NCI-H187 treated with DMSO at 0.1 percent for 48 hours (cell line): ENCODE measurements at regions not wholly inside any gene's neighbourhood (a gene's known extent, or its start where the extent isn't known, plus 50 kb on each side); places are given as distances from the start of the nearest gene placed in this dataset.

Source experiments
- DNase-seq: peaks from one replicate; lab custom pipeline; 2025; lab: John Stamatoyannopoulos, UW

DNA sequence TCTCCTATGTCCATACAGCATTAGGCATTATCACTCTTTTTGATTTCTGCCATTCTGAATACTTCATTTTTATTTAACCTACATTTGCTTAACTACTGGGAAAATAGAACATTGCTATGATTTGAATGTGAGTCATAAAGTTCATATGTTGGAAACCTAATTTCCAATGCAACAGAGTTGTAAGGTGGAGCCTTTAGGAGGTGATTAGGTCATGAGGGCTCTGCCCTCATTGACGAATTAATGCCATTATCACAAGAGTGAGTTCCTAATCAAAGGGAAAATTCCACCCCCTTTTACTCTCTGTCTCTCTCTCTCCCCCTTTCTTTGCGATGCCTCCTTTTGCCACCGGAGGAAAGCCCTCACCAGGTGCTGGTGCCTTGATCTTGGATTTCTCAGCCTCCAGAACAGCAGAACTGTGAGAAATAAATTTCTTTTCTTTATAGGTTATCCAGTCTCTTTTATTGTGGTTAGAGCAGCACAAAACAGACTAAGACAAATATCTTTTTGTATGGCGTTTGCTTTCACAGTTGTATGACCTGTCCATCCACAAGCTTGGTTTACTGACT lies 180.1 kb upstream of the ARID2 start:
- DNase-seq, result no peak

DNA sequence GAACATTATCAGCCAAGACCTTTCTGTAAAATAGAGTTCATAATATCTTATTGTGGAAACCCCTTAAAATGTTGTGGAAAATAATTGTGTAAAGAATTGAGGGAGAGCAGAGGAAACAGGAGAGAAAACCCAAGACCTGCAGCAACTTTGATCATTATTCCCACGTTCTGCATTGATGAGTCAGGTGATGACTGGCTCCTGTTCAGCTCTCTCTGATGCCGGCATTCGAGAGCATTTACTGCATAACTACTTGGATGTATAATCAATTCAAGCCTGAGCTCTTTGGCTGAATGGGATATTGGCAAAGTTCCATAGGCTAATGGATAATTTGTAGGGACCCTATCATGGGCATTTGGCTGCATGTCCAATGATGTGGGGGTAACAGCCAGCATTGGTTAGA lies 176.3 kb upstream of the ARID2 start:
- no peak for DNase-seq

DNA sequence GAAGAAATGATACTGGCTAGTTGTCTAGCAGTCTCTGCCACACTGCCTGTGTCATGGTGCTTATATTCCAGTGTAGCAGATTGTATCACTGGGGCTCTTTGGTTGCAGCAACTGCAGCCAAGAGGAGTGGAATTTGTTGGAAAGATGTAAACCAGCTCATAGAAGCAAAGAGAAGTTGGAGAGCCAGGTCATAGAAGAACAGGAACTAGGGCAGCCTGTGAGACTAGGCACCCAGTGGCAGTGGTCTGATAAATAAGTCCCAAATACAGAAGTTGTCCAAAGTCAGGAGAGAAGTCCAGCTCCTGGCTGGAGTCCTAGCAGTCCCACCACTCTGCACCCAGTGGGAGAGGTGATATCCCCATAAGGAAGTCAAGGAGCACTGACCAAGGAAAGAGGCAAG lies 172.5 kb upstream of the ARID2 start:
- no peak for DNase-seq

DNA sequence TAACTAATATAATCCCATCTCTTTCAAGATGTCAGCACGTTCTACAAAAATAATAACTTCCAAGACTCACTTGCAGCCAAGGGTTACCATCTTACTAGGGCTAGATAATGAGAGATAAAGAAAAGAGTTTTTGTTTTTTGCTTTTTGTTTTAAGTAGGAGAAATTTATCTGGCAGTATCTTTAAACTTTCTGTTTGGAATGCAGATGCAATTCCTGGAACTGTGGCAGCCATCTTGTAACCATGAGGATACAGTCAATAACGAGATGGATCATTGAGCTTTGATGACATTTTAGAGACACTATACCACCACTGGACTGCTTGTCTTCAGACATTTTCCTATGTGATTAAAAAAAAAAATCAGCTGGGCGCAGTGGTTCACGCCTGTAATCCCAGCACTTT lies 171.2 kb upstream of the ARID2 start:
- no peak for DNase-seq

DNA sequence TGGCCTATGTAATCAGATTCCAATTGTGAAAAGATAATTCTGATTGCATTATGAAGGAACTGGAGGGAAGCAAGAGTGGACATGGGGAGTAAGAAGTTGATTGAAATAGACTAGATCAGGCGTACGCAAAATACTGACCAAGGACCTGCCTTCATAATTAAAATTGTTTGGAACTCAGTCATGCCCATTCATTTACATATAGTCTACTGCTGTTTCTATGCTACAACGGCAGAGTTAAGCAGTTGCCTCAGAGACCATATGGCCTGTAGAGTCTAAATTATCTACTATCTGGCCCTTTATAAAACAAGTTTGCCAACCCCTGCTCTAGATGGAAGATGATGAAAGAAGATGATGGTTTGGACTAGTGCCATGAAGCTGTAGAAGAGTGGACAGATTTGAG lies 170.0 kb upstream of the ARID2 start:
- no peak for DNase-seq

DNA sequence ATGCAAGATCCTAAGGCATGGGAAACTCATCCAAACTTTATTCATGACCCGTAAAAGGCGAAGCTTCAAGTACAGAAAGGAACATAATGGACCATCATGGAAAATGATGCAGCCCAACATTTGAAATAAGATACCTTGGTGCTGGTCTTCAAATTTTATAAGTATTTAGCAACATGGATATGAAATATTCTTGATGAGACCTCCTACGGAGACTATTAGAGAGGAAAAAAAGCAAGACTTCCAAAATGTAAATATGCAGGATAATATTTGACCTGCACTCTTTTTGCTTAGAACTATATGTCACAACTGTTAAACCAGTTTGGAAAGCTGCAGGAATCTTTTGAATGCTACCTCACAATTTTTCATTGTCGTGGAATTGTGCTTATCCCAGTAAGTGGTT lies 168.8 kb upstream of the ARID2 start:
- DNase-seq, result no peak

DNA sequence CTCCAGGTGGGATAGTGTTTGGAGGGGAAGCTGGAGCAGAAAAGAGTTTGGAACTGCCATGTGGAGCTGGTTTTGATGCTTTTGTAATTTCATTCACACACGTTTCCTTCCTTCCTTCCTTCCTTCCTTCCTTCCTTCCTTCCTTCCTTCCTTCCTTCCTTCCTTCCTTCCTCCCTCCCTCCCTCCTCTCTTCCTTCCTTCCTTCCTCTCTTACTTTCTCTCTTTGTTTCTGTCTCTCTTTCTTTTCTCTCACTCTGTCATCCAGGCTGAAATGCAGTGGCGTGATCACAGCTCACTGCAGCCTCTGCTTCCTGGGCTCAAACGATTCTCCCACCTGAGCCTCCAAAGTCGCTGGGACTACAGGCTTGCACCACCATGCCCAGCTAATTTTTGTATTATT lies 168.0 kb upstream of the ARID2 start:
- no peak for DNase-seq

DNA sequence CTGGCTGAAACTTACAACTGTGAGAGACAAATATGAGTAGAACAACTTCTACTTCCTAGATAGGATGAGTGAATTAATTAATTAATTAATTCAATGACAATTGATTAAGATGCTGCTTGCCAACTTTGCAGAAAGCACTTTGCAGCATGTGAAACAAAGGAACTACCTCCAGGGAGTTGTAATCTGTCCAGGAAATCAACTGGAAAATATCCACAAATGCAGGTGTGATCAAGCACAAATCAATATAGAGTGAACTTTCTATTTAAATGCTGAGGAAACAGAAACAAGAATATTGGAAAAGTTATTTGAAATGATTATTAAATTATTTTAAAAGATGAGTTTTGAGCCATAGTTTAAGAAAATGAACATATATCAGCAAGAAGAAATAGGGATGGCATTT lies 163.9 kb upstream of the ARID2 start:
- no peak for DNase-seq

DNA sequence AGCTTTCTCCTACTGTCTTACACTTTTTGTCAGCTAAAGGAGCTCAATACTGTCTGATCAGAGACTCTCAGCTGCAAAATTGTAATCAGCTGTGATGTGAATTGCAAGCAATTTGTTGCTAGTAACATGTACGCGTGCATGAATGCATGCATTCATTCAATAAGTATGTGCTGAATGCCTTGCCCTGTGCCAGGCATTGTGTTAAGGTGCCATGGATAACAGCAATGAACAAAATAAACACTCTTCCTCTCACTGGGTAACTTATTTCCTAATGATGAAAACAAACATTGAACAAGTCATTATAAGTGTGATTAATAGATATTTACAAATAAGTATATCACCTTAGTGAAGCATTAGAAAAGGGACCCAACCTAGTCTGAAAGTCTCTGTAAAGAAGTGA lies 163.2 kb upstream of the ARID2 start:
- DNase-seq, result no peak

DNA sequence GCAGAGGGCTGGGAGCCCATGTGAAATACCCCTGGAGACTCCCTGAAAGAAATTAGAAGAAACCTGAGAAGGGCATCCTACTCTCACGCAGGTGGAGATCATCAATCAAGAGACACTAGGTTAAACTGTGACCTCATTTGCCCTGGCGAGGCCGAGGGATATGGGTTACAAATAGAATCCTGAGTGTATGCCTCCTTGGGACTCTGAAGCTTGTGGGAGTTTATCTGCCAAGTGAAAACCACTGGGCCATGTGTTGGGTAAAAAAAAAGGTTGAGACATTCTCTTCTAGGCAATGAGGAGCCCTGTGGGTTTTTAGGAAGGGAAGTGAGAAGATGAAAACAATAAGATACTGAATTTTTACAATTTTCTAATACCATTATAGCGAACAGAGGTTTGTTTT lies 160.7 kb upstream of the ARID2 start:
- DNase-seq, result no peak

DNA sequence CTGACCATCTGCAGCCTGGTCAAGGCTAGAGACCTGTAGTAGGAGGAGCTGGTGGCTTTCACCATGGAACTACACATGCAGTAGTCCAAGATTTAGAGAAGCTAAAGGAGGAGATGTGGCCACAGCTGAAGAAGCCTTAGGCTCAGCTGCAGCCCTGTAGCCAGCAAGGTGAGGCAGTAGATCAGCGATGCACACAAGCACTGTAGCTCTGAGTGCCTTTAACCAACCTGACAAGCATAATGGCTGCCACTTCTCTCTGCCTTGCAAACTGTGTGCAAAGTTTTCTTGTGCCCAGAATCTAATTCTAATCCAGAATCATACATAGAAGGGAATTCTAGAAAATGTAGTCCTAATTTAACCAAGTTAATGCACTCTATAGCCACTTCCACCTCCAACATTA lies 159.0 kb upstream of the ARID2 start:
- DNase-seq, result no peak

DNA sequence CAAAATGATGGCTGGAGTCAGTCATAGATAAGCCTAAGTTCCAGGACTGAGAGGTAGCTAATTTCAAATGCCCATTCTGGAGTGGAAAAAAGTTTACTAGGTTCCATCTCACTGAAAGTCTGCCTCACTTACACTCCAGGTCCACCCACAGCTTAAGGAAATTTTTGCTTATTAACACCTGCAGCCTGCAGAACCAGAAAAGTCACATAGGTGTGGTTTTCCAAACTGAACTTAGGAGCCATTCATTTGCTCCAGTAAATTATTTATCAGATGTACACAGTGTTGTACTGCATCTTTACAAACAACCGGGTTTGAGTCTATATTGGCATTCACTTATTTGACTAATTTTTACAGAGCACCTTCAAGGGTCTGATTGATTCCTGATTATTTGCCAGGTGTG lies 157.4 kb upstream of the ARID2 start:
- DNase-seq, result no peak

DNA sequence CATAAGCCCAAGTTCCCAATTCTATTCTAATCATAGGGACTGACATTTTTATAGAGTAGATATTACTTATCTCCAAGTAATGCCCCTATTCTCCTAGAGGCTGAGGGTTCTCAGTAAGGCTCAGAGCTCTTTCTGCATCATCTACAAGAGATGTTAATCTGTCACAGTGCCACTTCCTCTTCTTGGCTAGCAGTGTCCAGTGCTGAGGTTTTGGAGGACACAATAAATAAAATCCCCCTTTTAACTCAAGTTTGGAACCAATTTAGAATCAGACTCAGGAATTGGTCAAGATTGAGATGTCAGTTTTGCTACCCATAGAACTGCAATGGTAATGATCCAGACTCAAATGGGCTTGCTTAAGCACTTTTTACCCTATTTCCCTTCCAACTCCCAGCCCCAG lies 154.1 kb upstream of the ARID2 start:
- no peak for DNase-seq

DNA sequence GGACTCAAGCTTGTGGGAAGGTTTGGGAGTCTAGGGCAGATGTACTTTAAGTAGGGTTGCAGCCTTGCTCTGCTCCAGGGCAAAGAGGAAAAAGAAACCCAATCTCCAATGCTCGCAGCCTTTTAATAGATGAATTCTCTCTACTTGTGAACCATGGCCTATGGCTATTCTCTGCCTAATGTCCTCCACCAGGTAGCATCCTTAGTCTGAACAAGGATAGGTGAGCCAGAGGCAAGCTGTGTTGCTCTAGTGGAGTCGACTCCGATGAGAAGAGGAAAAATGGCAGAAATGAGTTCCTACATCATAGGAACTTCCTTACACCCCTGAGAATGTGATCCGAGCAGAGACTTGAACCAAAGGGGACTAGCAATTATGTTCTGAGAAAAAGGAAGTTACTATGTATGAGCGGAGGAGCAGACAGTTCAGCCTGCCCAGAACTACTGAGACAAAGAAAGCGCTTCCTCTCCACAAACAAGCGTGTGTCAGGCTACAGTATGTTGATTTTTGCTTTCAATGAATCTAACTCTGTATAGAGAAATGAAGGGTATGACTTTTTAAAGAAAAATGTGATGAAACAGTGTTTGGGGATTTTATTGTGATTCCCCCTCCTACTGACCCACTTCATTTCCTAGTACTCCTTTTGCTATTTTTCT lies 153.6 kb upstream of the ARID2 start:
- no peak for DNase-seq

DNA sequence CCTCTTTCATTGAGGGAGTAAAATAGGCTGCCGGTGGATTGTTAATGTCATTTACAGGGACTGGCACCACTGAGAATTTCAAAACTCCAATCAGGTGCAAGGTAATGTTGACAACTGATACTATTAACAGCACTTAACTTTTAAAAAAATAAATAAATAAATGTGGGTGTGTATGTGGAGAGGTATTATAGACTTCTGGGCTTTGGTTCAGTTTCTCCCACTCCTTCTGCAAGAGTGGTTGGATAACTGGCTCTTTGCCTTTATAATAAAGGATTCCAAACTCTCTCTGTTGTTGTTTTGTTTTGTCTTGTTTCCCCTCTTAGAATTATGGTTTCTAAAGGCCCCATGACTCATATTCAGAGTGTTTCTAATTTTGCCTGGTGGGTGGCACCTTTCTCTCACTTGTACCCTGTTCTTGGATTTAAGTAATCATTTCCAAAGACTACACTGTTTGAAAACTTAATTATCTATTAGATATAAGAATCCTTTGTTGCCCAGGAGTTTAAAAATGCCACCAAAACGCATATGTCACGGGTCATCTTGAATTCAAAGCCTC lies 151.6 kb upstream of the ARID2 start:
- DNase-seq, result no peak

DNA sequence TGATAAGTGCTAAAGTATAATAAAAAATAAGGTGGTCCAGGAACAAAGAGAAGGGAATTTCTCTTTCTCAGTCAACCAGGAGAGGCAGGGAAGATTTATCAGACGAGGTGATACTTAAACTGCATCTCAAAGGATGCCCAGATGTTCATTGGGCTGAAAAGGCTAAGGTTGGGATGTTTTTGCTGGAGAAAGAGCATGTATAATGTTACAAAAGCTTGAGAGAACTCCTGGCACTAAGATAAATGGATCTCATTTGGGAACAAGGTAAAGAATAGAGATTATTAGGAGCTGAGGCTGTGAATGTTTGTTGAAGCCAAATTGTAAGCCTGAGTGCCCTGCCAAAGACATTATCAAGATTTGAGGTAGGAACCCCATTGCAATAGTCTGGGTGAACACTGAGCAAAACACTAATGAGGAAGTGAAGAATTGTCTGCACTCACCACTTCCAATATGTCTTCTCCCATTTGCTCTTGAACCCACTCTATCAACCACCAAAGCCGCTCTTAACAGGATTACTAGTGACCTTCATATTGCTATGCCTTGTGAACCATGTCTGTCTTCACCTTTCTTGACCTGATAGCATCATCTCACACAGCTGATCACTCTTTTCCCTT lies 149.0 kb upstream of the ARID2 start:
- no peak for DNase-seq

DNA sequence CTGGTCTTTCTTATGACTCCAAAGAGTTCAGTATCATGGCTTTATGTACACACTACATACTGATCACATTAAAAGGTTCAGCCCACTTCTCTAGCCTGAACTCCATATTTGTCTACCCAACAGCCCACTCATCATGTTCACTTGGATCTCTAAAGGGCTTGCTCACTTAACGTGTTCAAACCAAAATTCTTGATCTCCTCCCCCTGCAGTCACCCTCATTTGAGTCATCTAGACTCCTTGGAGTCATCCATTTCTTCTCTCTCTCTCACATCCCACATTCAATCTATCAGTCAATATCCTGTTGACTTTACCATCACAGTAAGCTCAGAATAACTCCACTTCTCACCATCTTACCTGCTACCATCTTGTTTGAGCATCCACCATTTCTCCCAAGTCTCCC lies 148.4 kb upstream of the ARID2 start:
- DNase-seq, result no peak

DNA sequence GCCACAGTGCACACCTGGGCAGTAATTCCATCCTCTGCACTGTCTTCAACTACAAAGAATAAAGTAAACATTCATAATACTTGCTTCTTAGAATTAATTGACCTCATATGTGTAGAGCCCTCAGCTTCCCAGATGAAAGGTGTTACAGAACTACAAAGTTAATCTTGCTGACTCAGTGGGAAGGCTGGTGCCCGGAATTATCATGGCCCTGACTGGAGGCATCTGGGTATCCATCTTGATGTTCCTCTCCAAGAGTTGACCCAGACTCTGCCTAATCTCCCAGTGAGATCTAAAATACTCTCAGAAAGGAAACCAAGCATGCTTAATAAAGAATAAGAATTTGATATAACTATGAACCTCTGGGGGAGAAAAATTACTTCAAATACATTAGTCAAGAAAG lies 147.0 kb upstream of the ARID2 start:
- DNase-seq, result no peak

DNA sequence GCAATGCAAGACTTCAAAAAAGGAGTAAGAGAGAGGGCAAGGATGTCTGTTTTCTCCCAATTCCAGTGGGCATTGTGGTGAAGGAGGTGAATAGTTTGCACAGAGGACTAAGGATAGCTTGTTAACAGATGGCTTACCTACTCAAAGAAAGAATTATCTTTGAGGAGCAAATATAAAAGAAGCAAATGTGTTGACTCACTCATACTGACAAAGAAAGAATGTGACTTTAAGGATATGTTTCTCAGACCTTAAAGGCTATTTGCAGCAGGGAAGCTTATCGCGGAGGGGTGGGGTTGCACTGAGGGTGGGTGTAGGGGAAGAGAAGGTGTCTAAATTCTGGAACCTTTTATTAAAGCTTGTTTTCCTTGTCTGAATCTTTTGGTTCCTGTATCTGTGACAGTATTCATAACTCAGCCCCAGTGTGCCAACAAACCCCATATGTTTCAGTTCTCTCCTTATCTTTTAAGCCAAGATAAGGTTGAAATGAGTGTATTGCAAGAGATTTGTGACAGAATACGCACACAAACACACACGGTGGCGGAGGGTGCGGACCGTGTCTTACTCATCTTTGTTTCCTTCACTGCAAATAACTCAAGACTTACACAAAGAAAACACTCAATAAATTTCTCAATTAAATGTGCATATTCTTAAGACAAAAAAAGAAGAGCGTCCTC lies 146.4 kb upstream of the ARID2 start:
- no peak for DNase-seq

DNA sequence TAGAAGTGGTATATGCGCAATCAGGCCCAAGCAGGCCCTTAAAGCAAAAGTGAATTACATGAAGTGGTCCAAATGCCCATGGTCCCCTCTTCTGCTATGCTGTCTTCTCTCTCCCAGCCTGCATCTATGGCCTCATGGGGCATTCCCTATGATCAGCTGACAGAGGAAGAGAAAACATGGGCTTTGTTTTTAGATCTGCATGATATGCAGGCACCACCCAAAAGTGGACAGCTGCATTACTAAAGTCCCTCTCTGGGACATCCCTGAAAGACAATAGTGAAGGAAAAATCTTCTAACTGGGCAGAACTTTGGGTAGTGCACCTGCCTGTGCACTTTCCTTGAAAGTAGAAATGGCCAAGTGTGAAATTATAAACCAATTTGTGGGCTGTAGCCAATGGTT lies 145.2 kb upstream of the ARID2 start:
- DNase-seq, result no peak

DNA sequence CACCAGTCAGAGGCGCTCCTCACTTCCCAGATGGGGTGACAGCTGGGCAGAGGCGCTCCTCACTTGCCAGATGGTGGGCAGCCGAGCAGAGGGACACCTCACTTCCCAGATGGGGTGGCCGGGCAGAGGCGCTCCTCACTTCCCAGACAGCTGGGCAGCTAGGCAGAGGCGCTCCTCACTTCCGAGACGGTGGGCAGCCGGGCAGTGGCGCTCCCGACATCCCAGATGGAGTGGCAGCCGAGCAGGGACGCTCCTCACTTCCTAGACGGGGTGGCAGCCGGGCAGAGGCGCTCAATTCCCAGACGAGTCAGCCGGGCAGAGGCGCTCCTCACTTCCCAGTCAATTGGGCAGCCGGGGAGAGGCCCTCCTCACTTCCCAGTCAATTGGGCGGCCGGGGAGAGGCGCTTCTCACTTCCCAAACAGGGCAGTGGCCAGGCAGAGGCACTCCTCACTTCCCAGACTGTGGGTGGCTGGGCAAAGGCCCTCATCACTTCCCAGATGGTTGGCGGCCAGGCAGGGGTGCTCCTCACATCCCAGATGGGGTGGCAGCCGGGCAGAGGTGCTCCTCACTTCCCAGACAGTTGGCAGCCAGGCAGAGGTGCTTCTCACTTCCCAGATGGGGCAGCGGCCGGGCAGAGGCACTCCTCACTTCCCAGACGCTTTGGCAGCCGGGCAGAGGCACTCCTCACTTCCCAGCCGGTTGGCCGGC lies 143.8 kb upstream of the ARID2 start:
- DNase-seq, result no peak

DNA sequence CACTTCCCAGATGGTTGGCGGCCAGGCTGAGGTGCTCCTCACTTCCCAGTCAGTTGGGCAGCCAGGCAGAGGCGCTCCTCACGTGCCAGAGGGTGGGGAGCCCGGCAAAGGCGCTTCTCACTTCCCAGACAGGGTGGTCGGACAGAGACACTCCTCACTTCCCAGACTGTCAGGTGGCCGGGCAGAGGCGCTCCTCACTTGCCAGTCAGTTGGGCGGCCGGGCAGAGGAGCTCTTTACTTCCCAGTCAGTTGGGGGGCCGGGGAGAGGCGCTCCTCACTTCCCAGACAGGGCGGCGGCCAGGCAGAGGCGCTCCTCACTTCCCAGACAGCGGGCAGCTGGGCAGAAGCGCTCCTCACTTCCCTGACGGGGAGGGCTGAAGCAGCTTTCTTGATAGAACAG lies 143.0 kb upstream of the ARID2 start:
- no peak for DNase-seq

DNA sequence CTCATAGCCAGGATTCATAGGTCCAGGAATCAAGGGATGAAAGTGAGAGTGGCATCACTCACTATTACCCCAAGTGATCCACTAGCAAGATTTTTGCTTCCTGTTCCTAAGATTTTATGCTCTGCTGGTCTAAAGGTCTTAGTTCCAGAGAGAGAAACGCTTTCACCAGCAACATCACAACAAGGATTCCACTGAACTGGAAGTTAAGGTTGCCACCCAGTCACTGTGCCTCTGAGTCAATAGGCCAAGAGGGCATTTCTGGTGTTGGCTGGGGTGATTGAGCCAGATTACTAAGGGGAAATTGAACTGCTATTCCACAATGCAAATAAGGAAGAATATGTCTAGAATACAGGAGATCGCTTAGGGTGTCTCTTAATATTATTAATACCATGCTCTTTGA lies 142.5 kb upstream of the ARID2 start:
- DNase-seq, result no peak
